ENCODE measurements at regions not wholly inside any gene's neighbourhood (a gene's known extent, or its start where the extent isn't known, plus 50 kb on each side); places are given as distances from the start of the nearest gene placed in this dataset.

- H3K4me3 ChIP-seq (ENCODE audit: low read length): no peak overlapping the region
- H3K9me2 ChIP-seq (replicated peaks; ENCODE audit: low read length): no peaks in the 10 kb centered on the region
- intact Hi-C loops (cut with micrococcal nuclease): no loop called here
- no peaks in the 10 kb centered on the region for H3F3A ChIP-seq (ENCODE audit: low read length, unreplicated experiment)
- H3K9me3 ChIP-seq (ENCODE audit: low read length): no peaks in the 10 kb centered on the region
- BruUV-seq (replicated peaks): no TSS peak
- H3K9ac ChIP-seq (ENCODE audit: low read length): no peak overlapping the region
- H3K79me2 ChIP-seq (ENCODE audit: low read length): no peaks in the 10 kb centered on the region
- ChIA-PET POLR2A (ENCODE audit: unreplicated experiment) (no interaction called here), CTCF (no interaction called here)
- no peak overlapping the region for H3K27ac ChIP-seq (ENCODE audit: low read length)
- no peaks in the 10 kb centered on the region for H3K36me3 ChIP-seq (ENCODE audit: low read depth, low read length)
- DNase-seq: no peak
- TF ChIP-seq EZH2 (IDR thresholded peaks at IDR 0.05; ENCODE audit: low read length, unreplicated experiment) (no peak), EZH2phosphoT487 (IDR thresholded peaks at IDR 0.05; ENCODE audit: borderline replicate concordance, low read length) (no peak), CTCF (conservative IDR thresholded peaks at IDR 0.05; ENCODE audit: low read depth, low read length) (no peak)
- peaks cover 20% of the 10 kb centered on the region for H3K27me3 ChIP-seq (ENCODE audit: low read length)
- no peaks in the 10 kb centered on the region for H4K20me1 ChIP-seq (ENCODE audit: low read length)
- H2AFZ ChIP-seq (ENCODE audit: low read length): no peak overlapping the region
- ATAC-seq: no peak
- H3K4me2 ChIP-seq (ENCODE audit: low read length): no peak overlapping the region
- H3K4me1 ChIP-seq (ENCODE audit: insufficient read depth, low read length): no peaks in the 10 kb centered on the region
Measured at GRCh38 chr6:208364-208763, 83.9 kb upstream of the DUSP22 start.

GRCh38 chr6:208938-209337 is 83.3 kb upstream of the DUSP22 start:
- Histone ChIP-seq H3K9me2 (replicated peaks; ENCODE audit: low read length) (no peaks in the 10 kb centered on the region), H3K27me3 (ENCODE audit: low read length) (peaks cover 20% of the 10 kb centered on the region), H2AFZ (ENCODE audit: low read length) (no peak overlapping the region), H3K36me3 (ENCODE audit: low read depth, low read length) (no peaks in the 10 kb centered on the region), H3K27ac (ENCODE audit: low read length) (no peak overlapping the region), H3K4me2 (ENCODE audit: low read length) (no peak overlapping the region), H3K79me2 (ENCODE audit: low read length) (no peaks in the 10 kb centered on the region), H3K4me3 (ENCODE audit: low read length) (no peak overlapping the region), H3F3A (ENCODE audit: low read length, unreplicated experiment) (no peaks in the 10 kb centered on the region), H3K9ac (ENCODE audit: low read length) (no peak overlapping the region), H3K4me1 (ENCODE audit: insufficient read depth, low read length) (no peaks in the 10 kb centered on the region), H4K20me1 (ENCODE audit: low read length) (no peaks in the 10 kb centered on the region), H3K9me3 (ENCODE audit: low read length) (no peaks in the 10 kb centered on the region)
- no TSS peak for BruUV-seq (replicated peaks)
- ATAC-seq: no peak
- DNase-seq: no peak
- TF ChIP-seq EZH2phosphoT487 (IDR thresholded peaks at IDR 0.05; ENCODE audit: borderline replicate concordance, low read length) (no peak), CTCF (conservative IDR thresholded peaks at IDR 0.05; ENCODE audit: low read depth, low read length) (no peak), EZH2 (IDR thresholded peaks at IDR 0.05; ENCODE audit: low read length, unreplicated experiment) (no peak)
- CTCF ChIA-PET: no interaction called here
- POLR2A ChIA-PET (ENCODE audit: unreplicated experiment): no interaction called here
- intact Hi-C loops (cut with micrococcal nuclease): no loop called here

GRCh38 chr6:209432-210103 is 82.7 kb upstream of the DUSP22 start:
- ChIA-PET POLR2A (ENCODE audit: unreplicated experiment) (no interaction called here), CTCF (no interaction called here)
- no peaks in the 10 kb centered on the region for H3K79me2 ChIP-seq (ENCODE audit: low read length)
- H4K20me1 ChIP-seq (ENCODE audit: low read length): no peaks in the 10 kb centered on the region
- ATAC-seq (no peak), DNase-seq (no peak)
- H3K9me2 ChIP-seq (replicated peaks; ENCODE audit: low read length): no peaks in the 10 kb centered on the region
- H3K4me2 ChIP-seq (ENCODE audit: low read length): no peak overlapping the region
- H3K4me3 ChIP-seq (ENCODE audit: low read length): no peak overlapping the region
- H3F3A ChIP-seq (ENCODE audit: low read length, unreplicated experiment): no peaks in the 10 kb centered on the region
- TF ChIP-seq CTCF (conservative IDR thresholded peaks at IDR 0.05; ENCODE audit: low read depth, low read length) (no peak), EZH2phosphoT487 (IDR thresholded peaks at IDR 0.05; ENCODE audit: borderline replicate concordance, low read length) (no peak), EZH2 (IDR thresholded peaks at IDR 0.05; ENCODE audit: low read length, unreplicated experiment) (no peak)
- no peaks in the 10 kb centered on the region for H3K9me3 ChIP-seq (ENCODE audit: low read length)
- no peaks in the 10 kb centered on the region for H3K36me3 ChIP-seq (ENCODE audit: low read depth, low read length)
- H3K9ac ChIP-seq (ENCODE audit: low read length): no peak overlapping the region
- H3K27me3 ChIP-seq (ENCODE audit: low read length): peaks cover 20% of the 10 kb centered on the region
- no peak overlapping the region for H3K27ac ChIP-seq (ENCODE audit: low read length)
- no peaks in the 10 kb centered on the region for H3K4me1 ChIP-seq (ENCODE audit: insufficient read depth, low read length)
- BruUV-seq (replicated peaks): no TSS peak
- H2AFZ ChIP-seq (ENCODE audit: low read length): no peak overlapping the region
- intact Hi-C loops (cut with micrococcal nuclease): no loop called here
